RCC 7860 (cell line): ENCODE measurements at regions not wholly inside any gene's neighbourhood (a gene's known extent, or its start where the extent isn't known, plus 50 kb on each side); places are given as distances from the start of the nearest gene placed in this dataset.

Experiments used
- DNase-seq: peaks from one replicate; pipeline ENCODE4 v3.0.0-alpha.2; 2015; ENCODE audit warnings: low spot score
- FAIRE-seq: peaks from 2 replicates; lab custom pipeline; 2012; peaks lifted over from hg19 to GRCh38; lab: Jason Lieb, UNC

DNA sequence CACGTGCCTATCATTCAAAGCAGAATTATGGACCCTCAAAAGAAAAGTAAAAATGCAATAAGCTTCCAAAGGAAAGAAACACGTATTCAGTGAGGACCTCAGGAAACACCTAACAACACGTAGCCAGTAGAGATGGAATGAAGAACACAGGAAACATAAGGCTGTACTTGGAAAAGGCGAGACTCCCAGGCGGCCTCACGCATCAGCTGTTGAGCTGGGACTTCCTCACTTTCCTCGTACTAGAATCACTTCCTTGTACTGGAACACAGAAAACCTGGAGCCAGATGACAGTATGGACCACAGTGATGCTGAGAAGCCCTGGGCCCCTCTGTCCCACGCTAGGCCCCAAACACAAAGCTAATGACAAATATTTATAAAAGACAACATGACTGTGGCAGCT, 94.4 kb upstream of the BACE2 start:
- FAIRE-seq (no peak), DNase-seq (no peak)

DNA sequence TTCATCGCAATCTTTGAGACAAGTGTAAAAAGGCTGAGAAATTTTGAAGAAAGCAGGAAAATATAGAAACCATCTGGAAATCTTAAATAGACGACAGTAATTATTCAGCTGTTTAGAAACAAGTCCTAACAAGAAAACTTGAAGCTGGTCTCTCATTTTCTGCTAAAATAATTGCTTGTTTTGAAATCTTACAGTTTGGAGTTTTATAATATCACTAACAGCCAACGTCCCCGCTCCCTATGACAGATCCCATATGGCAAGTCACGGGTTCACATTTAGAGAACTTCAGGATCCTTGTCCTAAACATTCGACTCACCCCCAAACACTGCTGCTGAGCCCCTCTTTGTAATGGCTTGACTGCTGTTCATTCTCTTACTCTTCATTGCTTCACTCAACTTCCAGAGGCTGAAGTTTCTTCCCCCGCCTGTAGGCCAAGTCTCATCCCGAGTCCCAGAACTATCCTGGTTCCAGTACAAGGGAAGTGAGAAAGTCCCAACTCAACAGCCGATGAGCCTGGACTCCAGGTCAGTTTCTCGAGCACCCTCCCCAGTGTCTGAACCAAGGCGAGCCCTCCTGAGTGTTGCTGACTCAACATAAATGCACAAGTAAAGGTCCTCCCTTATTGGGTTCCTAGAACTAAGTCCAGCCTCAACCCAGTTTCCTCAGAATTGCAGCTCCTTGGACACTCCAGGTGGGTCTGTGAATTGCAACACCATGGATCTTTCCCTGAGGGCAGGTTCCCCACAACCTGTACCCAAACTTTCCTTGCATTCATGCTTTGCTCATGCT, 93.4 kb upstream of the BACE2 start:
- DNase-seq (no peak), FAIRE-seq (no peak)

DNA sequence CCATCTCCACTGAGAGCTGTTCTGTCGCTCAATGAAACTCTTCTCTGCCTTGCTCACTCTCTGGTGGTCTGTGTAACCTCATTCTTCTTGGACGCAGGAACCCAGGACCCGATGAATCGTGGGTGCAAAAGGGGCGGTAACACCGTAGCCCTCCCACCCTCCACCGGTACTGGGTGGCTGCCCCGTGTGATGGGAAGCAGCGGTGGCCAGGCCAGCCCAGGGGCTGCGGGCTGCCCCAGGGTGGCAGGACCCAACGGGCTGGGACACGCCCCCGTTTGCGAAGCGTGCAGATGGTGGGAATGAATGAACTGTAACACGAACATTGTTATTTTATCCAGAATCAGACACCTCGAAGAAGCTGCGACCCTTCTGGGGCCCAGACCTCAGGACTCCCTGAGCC, 92.3 kb upstream of the BACE2 start:
- no peak for FAIRE-seq

DNA sequence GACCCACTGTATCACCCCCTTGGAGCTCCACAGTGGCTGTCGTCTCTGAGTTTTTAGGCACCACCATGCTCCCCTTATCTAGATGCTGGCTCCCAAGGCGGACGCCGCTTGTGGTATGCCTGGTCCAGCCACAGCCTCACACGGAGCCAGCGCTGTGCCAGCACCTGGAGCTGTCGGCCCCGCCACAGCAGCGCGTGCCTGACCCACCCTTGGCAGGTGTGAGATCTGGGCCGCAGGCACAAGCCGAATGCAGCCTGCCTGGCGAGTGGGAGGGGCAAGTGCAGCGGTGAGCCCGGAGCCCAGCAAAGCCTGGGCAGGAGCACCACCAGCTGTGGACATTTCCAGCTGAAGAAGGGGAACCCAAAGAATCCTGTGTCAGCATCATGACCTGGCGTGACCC, 91.9 kb upstream of the BACE2 start:
- FAIRE-seq (no peak), DNase-seq (no peak)

More for the DNA sequence above, 92.3 kb upstream of the BACE2 start:
- no peak for DNase-seq

DNA sequence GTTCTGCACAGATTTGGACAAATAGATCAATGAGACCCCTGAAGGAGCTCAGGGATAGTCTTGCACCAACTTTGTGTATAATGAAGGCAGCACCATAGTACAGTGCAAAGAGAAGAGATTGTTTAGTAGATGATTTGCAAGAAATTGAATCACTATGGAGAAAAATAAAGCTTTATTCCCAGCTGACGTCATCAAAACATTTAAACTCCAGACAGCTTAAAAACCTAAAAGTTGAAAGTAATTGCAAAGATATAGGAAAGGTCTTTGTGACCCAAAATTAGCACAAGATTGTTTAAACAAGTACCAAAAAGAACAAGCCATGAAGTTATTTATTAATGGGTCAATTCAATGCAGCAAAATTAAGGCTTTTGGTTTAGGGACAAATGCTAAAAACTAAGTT, 88.8 kb upstream of the BACE2 start:
- FAIRE-seq, result no peak

DNA sequence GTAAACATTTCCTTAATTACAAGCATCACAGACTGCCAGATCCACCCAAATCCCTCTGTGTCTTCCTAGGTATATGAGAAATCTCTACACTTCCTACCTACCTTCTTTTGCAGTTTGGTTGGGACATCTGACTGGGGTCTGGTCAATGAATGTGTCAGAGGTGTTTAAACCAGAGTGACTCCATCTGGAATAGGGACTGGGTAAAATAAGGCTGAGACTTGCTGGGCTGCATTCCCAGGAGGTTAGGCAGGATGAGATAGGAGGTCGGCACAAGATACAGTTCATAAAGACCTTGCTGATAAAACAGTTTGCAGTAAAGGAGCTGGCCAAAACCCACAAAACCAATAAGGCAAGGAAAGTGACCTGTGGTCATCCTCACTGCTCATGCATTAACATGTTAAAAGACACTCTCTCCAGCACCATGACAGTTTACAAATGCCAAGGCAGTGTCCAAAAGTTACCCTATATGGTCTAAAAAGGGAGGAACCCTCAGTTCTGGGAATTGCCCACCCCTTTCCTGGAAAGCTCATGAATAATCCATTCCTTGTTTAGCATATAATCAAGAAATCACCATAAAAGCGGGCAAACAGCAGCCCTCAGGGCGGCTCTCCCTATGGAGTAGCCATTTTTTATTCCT, 87.4 kb upstream of the BACE2 start:
- FAIRE-seq (no peak), DNase-seq (no peak)

More for the DNA sequence above, 88.8 kb upstream of the BACE2 start:
- DNase-seq, result no peak

DNA sequence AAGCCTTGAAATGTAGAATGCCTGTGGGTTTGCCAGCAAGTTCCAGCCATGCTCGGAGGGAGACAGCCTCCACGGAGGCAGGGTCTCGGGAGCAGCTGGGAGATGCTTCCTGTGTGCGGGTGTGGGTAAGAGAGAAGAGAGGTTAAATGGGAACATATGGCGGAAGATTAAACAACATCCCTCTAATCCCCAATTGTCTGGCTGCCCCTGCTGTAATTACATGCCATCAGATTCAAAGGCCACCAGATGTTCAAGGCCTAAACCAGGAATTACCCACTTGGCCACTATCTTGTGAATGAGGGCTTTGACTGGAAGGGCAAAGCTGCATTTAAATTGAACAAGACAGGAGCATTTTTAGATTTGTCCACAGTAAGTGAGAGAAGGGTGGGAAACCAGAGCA, 81.4 kb upstream of the BACE2 start:
- DNase-seq (no peak), FAIRE-seq (no peak)

DNA sequence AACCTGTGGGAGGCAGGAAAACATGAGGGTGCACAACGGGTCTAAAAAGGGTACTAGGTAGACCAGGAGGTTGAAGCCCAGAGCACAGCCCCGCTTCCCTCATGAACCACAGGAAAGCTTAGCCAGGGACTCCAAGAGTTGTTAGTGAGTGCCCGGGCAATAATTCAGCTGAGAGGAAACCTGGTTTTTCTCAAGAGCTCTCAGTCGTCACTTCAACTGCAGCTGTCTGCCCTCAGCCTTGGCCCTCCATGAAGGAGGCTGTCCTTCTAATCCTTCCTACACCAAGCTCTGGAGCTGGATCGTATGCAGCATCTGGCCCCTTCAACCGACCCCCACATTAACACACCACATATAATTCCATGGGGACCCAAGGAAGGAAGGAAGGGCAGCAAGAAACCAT, 77.0 kb upstream of the BACE2 start:
- FAIRE-seq (no peak), DNase-seq (no peak)

DNA sequence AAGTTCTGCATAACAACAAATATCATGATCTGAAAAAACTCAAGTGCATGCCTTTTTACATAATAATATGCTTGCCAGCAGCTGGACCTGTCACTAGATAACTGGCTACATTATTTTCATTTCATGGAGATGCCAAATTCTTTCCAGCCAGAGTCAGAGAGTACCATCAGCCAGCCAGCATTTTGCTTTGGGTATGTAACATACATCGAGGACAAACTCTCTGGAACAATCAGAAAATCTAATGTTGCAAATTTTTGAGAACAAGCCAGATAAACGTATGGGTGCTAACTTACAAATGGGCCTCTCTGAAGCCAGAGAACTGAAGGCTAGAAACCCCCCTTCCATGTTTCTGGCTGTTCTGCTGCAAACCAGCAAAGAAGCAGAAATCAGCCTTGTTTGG, 76.3 kb upstream of the BACE2 start:
- FAIRE-seq, result no peak
- no peak for DNase-seq

DNA sequence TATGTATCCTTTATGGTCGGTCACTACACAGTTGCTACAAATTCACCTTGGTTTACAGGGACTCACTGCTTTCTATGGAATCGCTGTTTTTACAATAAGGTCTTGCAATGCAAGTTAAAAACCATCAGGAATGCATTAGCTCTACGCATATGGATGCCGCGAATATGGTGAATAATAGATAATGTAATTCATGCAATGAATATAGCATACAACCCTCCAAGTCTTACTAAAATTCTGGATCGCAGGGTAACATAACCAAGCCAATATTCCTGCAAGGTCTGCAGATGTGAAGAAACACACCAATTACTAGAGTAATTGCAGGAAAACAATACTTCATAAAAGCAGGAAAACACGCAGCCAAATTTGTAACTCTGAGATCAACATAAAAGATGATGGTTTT, 75.6 kb upstream of the BACE2 start:
- FAIRE-seq, result no peak

DNA sequence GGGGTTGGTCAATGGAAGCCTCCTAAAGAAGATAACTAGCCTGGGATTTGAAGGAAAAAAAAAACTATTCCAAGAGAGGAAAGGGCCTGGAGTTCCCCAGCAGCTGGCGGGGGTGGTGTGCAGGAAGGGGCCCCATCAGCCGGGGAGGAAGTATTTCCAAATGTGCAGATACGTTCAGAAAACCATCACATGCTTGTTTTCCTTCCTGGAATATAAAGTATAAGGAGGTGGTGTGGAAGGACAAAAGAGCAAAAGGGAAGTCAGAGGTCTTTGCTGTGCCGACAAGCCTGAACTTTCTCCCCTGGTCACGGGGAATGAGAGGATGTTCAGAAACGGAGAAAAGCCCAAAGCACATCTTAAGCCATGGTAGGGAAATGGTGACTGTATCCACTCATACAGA, 72.0 kb upstream of the BACE2 start:
- DNase-seq (no peak), FAIRE-seq (no peak)

More for the DNA sequence above, 75.6 kb upstream of the BACE2 start:
- no peak for DNase-seq

DNA sequence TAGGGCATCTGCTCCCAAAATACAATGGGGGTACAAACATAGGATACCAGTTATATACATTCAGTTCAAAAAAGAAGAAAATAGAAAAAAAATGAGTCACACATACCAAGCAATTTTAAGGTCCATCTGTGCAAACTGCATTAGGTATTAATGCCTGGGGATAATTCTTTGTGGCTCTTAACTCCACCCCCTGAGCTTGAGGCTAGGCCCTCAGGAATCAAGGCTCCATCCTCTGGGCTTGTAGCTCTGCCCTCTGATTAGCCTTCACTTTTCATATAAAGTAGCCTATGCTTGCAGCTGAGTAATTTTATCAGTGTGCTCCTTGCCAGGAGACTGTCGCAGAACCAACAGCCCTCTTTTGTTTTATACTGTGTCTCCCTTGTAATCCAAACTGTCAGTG, 69.9 kb upstream of the BACE2 start:
- no peak for FAIRE-seq
- no peak for DNase-seq

DNA sequence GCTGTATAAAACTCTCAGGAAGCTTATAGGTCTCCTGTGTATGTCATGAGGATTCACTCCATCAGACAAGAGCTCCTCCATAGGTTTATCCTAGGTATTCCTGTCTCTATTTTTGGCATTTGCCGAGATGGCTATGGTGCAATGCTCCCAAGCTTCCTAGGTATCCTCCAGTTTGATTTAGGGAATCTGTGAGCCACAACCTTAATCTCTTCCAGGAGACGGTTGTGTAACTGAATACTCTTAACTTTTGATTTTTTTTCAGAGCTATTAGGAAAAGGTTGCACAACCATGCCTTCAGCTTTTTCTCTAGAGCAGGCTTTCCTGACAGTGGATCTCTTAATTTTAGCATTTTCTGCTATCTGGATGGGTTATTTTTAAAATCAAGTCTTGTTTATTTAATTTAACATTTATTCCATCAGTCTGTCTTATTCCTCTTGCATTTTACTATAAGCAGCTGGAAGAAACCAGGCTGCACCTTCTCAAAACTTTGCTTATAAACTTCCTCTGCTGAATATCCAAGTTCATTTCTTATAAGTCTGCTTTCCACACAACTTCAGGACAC, 69.4 kb upstream of the BACE2 start:
- DNase-seq (no peak), FAIRE-seq (no peak)

DNA sequence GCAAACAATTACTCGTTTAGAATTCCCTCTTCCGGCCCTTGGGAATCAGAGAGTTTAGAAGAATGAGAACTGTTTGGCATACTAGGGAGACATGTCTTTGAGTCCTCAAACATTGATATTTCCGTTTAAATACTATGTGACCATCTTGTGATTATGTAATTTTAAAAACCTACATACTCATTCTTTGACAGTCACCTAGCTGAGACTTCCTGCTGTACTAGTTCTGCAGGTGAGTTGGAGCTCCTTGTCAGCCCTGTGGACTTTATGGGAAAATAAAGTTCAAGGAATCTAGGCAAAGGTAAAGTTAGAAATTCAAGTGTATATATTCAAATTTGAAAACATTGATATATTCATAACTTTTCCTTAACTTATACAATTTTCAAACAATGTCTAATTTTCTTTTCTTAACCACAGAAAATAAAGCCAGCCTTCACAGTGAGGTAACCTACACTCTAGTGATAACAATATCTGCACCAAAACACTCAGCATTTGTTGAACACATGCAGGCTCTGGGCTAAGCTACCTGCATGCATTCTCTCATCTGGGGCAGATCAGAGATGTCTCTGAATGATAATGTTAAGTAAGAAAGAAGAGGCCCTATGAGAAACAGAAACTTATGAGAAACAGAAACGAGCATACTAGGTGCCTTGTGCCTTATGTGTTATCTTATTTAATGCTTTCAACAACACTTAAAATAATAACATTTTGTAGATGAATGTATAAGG, 67.0 kb upstream of the BACE2 start:
- FAIRE-seq, result no peak
- DNase-seq, result no peak

DNA sequence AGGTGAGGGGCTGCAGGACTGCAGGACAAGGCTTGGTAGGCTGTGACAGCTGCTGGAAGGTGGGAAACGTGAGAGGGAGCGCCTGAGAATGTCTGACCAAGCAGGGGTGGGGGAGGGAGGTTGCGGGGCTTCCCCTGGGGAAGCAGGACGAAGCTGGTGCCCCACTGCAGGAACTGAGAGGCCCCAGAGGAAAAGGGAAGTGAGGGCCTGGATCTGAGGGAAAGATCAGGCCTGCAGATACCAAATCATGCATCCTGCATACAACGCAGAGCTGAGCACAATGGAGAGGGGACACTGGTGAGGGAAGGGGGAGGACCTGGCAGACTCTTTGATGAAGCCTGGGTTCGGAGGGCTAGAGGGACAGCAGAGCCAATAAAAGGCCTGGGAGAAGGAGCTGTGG, 65.7 kb upstream of the BACE2 start:
- FAIRE-seq (no peak), DNase-seq (no peak)

DNA sequence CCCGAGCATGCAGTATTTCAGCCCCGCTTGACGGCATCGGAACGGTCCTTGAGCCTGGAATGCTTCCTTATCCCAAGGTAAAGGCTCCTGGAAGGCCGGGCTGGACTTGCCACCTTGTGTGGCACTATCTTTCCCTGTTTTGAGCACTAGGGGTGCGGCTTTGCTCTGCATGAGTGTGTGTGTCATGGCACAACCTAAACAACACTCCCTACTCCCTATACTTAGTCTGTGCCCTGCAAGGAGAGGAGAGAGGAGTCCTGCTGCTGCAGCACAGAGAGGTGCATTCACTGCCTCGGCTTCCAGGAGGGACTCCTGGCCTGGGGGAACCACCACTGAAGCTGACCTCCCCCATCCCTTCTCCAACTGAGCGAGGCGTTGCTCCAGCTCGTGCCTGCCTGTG, 60.4 kb upstream of the BACE2 start:
- DNase-seq, result no peak
- no peak for FAIRE-seq

DNA sequence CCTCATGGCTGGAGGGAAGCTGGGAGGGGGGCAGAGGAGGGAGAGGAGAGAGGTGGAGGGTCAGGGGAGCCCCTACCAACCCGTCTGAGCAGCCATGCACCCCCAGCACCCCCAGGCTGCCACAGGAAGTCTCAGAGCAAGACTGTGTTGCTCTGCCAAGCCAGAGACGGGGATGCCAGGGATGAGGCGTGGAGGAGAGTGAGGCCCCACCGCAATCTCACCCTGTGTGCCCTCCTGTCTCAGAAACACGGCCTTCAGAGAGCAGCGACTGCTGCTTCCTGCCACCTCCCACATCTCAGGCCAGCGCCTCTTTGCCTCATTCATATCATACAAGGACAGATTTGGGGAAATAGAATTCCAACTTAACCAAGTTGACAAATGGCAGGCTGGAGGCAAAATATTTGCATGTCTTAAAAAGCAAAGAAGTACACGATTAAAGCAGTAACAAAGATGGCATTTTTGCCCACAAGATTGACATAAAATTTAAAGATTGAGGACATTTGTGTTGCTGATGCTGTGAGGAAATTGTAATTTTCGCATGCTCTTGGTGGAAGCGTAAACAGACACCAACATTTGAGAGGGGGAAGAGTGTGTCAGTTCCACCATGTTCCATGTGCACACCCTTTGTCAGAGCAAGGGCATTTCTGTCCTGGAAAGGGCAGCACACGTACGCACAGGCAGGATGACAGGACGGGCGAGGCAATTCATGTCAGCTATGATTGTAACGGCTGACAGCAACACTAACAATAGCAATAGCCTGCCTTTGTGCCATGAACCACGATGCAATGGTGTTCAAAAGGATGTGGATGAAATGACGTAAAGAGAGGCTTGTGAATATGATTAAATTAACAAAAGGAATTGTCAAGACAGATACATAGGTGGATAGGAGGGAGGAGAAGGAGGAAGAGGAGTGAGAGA, 59.0 kb upstream of the BACE2 start:
- DNase-seq (no peak), FAIRE-seq (no peak)

DNA sequence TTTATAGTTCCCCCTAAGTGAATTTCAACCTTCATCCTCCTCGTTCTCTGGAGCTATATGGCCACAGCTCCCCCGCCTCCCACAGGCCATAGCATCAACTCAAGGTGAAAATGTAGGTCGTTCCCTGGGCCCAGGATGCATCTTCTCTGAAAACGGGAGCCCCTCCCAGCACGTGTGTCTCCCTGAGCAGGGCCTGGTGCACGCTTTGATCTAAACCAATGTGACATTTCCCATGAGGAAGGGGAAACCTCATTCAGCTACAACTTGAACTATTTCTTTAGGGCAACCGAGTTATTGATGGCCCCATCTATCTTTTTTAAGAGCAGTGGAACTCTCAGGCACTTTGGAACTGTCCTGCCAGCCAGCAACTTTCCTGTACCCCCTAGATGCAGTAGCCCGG, 57.8 kb upstream of the BACE2 start:
- FAIRE-seq (no peak), DNase-seq (no peak)

DNA sequence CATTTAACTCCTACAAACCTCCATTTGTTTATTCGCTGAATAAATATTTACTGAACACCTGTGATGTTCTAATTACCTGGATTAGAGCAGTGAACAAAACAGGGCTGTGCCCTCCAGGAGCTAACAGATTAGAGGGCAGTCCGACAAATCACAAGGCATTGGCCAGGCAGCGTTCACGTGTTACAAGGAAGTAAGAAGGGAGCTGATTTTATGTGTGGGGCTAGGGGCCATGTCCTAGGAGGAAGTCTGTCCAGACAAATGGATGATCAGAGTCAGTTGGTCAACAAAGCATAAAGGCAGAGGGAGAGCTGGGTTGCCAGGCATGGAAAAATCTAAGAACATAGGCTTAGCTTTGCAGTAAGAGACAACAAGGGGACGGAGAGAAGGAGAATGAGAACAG, 57.3 kb upstream of the BACE2 start:
- no peak for DNase-seq
- no peak for FAIRE-seq

DNA sequence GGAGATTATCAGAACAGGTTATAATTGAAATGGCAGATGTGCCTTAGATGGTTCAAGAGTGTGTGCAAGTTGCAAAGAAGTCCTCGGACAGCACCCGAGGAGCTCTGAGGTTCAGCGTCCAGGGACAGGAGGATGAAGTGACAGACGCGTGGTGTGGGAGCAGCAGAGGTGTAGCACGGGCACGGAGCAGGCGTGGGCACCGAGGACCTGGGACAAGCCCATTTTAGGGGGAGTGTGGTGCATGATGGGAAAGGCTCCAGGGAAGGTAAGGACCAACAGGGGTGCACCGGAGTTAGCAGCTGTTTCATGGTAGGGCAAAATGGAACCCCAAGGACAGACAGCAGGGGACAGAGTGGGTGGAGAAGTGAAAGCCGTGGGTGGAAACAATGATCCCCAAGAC, 56.3 kb upstream of the BACE2 start:
- DNase-seq, result no peak
- no peak for FAIRE-seq
